A549 (cell line): ENCODE measurements at regions not wholly inside any gene's neighbourhood (a gene's known extent, or its start where the extent isn't known, plus 50 kb on each side); places are given as distances from the start of the nearest gene placed in this dataset.
"Not testable (repeated sequence)": the region's sequence is repeated elsewhere in the genome, so short reads cannot be mapped to it uniquely, and the experiment has no call there.

ENCODE experiments used
- ATAC-seq, 2 experiments: fragments of 200-7000 bp in 1 of 2; fragments of >200 bp in 1 of 2; cut with Nextera tagmentation in 1 of 2; cut with Tn5 transposase in 1 of 2; 3 replicates each; pipeline versions ENCODE4 v1.8.0 to v1.9.1; 2018 to 2020; ENCODE audit warnings: mild to moderate bottlenecking in 1 of 2, moderate library complexity in 1 of 2
- CTCF ChIA-PET: fragments of 300-600 bp; sonication (Branson Sonifier 250); formaldehyde crosslinking; extraction: SDS; loops from one replicate; lab custom pipeline; 2021; ENCODE audit warnings: antibody characterized with exemption, inconsistent platforms; lab: Yijun Ruan, JAX
- POLR2A ChIA-PET: fragments of 350-600 bp; formaldehyde crosslinking; extraction: SDS; loops from one replicate; lab custom pipeline; 2021; ENCODE audit warnings: antibody characterized with exemption, inconsistent platforms; lab: Yijun Ruan, JAX
- DNase-seq, 2 experiments: peaks; one replicate each; pipeline versions ENCODE4 v3.0.0 to v3.0.0-alpha.2; 2011 to 2016; ENCODE audit warnings: low read depth in 1 of 2, low spot score in 1 of 2
- FAIRE-seq: peaks from 2 replicates; lab custom pipeline; 2011; peaks lifted over from hg19 to GRCh38; lab: Jason Lieb, UNC
- H3K27ac ChIP-seq, 2 experiments: fragments of >200 bp; sonication (Bioruptor Twin); formaldehyde crosslinking; 3 replicates each; pipeline ENCODE4 v1.5.1; 2016 to 2017
- H3K4me1 ChIP-seq: fragments of >200 bp; sonication (Bioruptor Twin); formaldehyde crosslinking; 3 replicates; pipeline ENCODE4 v1.6.1; 2016
- H3K4me2 ChIP-seq: fragments of >200 bp; sonication (Bioruptor Twin); formaldehyde crosslinking; 3 replicates; pipeline ENCODE4 v1.6.1; 2016
- H3K4me3 ChIP-seq: fragments of >200 bp; sonication (Bioruptor Twin); formaldehyde crosslinking; 3 replicates; pipeline ENCODE4 v1.5.1; 2016
- H3K9me3 ChIP-seq: fragments of >200 bp; sonication (Bioruptor Twin); formaldehyde crosslinking; 3 replicates; pipeline ENCODE4 v1.6.1; 2016
- CEBPB ChIP-seq, 2 experiments: fragments of >200 bp in 1 of 2; sonication (Bioruptor Twin) in 1 of 2; formaldehyde crosslinking in 1 of 2; IDR thresholded peaks; 2 replicates each; pipeline ENCODE4 v1.6.1; 2012 to 2016
- CHD4 ChIP-seq: fragments of 200-600 bp; sonication (generic); IDR thresholded peaks from 2 replicates; pipeline ENCODE4 v1.6.1; 2016; ENCODE audit warnings: antibody characterized with exemption, mild to moderate bottlenecking, borderline replicate concordance
- KDM1A ChIP-seq: fragments of 200-600 bp; sonication (generic); IDR thresholded peaks from 2 replicates; pipeline ENCODE4 v1.6.1; 2016; ENCODE audit warnings: low read depth, mild to moderate bottlenecking
- WGBS: methylation state at CpG from one replicate; pipeline ENCODE4 v1.1.6; 2017; ENCODE audit errors: missing lambda C conversion rate; 5-methylcytosine and 5-hydroxymethylcytosine counted together

DNA sequence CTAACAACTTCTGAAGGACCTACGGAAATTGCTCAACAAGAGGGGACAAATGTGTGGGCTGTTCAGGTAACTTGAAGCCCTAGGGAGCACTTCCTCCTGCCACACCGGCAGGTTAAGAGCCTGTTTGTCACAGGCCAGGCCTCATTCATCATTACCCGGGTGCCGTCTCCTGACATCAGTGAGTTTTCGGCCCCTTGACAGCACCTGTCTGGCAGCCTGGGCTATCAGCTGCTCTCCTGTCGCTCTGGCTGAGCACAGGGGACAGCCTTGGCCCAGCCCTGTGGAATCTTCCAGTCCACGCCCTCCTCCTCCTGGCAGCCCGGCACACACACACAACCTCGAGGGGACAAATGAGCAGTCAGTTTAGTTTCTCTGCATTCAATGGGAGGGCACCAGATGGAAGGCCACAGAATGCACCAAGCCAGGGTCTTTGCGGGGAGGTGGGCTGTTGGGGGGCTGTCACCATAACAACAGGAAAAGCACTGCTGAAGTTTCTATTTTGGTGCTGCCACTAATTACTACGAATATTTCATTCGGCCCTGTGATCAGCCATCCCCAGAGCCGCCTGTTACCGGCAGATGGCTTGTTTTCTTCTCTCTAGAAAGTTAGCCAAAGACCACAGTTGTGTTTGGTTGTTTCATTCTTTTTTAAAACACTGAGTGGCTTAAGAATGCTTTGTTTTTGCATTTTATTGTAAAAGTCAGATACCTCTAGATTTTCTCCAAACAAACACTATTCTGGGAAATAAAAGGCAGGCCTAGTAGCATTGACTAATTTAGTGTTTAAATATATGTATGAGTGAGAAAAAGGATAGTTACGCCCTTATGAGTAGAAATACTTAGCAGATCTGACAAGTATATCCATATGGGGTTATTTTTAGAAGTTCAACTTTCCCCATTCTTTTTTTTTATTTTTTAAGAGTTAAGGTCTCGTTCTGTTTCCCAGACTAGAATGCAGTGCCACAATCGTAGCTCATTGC lies 189.9 kb upstream of the NDUFV2 start:
- Histone ChIP-seq H3K4me3 (no peak overlapping the region), H3K9me3 (no peaks in the 10 kb centered on the region), H3K4me2 (no peak overlapping the region), H3K4me1 (0 out of 3 replicates have a peak, but pooled peaks cover 5% of the 10 kb centered on the region), H3K27ac (peak overlapping the region in 1 of 2 experiments; percentile 12; a peak in 1 of 6 replicates)
- TF ChIP-seq CEBPB (IDR thresholded peaks at IDR 0.05), result no peak
- no peak for DNase-seq
- FAIRE-seq, result no peak
- WGBS, result 82% methylated on average over 17 of the region's 17 CpGs
- ChIA-PET CTCF (interaction anchor here (1.1 kb wide), 1 partner anchor 76 kb away, joined by 3 read pairs; no protein-coding TSS in a partner anchor), POLR2A (no interaction called here)
- ATAC-seq, result no peak

DNA sequence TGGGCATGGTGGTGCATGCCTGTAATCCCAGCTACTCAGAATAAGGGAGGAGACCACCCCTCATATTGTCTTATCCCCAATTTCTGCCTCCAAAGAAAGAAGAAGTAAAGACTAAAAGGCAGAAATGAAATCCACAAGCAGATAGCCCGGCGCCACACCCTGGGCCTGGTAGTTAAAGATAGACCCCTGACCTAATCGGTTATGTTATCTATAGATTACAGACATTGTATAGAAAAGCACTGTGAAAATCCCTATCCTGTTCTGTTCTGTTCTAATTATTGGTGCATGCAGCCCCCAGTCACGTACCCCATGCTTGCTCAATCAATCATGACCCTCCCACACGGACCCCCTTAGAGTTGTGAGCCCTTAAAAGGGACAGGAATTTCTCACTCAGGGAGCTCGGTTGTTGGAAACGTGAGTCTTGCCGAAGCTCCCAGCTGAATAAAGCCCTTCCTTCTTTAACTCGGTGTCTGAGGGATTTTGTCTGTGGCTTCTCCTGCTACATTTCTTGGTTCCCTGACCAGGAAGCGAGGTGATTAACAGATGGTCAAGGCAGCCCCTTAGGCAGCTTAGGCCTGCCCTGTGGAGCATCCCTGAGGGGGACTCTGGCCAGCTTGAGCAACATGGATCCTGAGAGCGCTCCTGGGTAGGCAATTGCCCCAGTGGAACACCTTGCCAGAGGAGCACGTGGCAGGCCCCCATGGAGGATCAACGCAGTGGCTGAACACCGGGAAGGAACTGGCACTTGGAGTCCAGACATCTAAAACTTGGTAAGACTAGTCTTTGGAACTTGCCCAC lies 188.7 kb upstream of the NDUFV2 start:
- FAIRE-seq, DNase-seq, H3K4me3 ChIP-seq, H3K4me1 ChIP-seq, H3K4me2 ChIP-seq, POLR2A ChIA-PET, H3K9me3 ChIP-seq, CTCF ChIA-PET, ATAC-seq, H3K27ac ChIP-seq: not testable (repeated sequence)
- 89% methylated on average over 14 of the region's 14 CpGs for WGBS

DNA sequence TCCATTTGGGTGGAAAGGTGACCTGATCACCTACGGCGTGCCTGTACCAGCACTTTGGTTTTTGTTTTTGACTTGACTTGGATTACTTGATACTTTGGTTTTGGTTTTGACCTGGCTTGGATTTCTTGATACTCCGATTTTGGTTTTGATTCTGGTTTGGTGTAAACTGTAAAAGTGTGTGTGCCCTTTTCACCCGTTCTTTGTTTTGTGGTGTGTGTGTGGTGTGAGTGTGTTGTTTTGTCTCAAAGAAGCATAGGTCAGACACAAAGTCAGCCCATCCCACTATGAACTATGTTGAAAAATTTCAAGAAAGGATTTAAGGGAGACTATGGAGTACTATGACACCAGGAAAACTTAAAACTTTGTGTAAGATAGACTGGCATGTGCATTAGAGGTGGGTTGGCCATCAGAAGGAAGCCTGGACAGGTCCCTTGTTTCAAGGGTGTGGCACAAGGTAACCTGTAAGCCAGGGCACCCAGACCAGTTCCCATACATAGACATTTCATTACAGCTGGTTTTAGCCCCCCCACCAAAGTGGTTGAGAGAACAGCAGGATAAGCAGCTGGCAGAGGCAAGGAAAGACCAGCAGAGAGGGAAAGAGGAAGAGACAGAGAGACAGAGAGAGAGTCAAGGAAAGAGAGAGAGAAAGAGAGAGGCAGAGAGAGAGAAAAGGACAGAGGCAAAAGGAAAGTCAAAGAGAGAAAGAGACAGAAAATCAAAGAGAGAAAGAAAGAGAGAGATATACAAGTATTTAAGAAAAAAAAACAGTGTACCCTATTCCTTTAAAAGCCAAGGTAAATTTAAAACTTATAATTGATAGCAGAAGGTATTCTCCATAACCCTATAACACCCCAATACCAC lies 187.9 kb upstream of the NDUFV2 start:
- H3K4me1 ChIP-seq, ATAC-seq, POLR2A ChIA-PET, H3K4me2 ChIP-seq, DNase-seq, H3K4me3 ChIP-seq, H3K9me3 ChIP-seq, FAIRE-seq, CTCF ChIA-PET: not testable (repeated sequence)
- peak overlapping the region in 1 of 2 experiments; percentile 26; a peak in 1 of 6 replicates for H3K27ac ChIP-seq
- 89% methylated on average over 4 of the region's 4 CpGs for WGBS

DNA sequence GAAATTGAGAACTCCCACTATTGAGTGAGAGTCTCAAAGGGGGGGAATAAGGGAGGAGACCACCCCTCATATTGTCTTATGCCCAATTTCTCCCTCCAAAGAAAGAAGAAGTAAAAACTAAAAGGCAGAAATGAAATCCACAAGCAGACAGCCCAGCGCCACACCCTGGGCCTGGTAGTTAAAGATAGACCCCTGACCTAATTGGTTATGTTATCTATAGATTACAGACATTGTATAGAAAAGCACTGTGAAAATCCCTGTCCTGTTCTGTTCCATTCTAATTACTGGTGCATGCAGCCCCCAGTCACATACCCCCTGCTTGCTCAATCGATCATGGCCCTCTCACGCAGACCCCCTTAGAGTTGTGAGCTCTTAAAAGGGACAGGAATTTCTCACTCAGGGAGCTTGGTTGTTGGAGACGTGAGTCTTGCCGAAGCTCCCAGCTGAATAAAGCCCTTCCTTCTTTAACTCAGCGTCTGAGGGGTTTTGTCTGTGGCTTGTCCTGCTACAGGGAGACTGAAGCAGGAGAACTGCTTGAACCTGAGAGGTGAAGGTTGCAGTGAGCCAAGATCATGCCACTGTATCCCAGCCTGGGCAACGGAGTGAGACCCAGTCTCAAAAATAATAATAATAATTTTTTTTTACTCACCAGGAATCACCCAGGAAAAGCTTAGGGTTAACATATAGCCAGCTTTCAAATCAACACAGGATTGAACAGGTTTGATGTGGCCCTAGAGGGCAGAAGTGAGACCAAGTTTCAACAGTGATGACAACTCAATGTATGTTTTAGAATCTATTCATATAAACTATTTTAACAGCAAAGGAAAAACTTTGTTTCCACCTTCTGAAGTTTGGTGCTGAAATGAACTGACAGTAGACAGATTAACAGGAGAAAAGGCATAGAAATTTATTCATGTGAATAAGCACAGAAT lies 181.4 kb upstream of the NDUFV2 start:
- not testable (repeated sequence) for H3K27ac ChIP-seq, H3K4me2 ChIP-seq, H3K9me3 ChIP-seq, FAIRE-seq, DNase-seq, ATAC-seq, H3K4me1 ChIP-seq, H3K4me3 ChIP-seq
- 78% methylated on average over 7 of the region's 7 CpGs for WGBS
- ChIA-PET POLR2A (interaction anchor here (0.6 kb wide), 1 partner anchor 120 kb away, joined by 3 read pairs; no protein-coding TSS in a partner anchor), CTCF (interaction anchor here (0.9 to 1.2 kb wide), 2 partner anchors 11 to 65 kb away, joined by 3 to 5 read pairs; no protein-coding TSS in a partner anchor)

DNA sequence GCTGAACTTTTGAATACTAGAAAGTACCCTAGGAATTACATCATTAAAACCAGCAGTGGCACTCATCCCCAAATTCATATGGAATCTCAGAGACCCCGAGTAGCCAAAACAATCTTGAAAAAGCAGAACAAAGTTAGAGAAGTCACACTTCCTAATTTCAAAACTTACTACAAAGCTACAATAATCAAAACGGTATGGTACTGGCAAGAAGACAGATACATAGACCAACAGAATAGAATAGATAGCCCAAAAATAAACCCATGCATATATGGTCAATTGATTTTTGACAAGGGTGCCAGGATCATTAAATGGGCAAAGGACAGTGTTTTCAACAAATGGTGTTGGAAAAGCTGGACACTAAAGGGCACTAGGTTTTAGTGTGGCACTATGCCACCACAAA lies 176.0 kb upstream of the NDUFV2 start:
- Histone ChIP-seq H3K4me1 (no peaks in the 10 kb centered on the region), H3K4me3 (no peak overlapping the region), H3K27ac (no peak overlapping the region), H3K4me2 (no peak overlapping the region), H3K9me3 (peaks cover 16% of the 10 kb centered on the region)
- FAIRE-seq (no peak), ATAC-seq (no peak), DNase-seq (no peak)
- ChIA-PET CTCF (no interaction called here), POLR2A (no interaction called here)
- 22% methylated on average over 2 of the region's 2 CpGs for WGBS
- TF ChIP-seq KDM1A (0 out of 2 replicates have a peak, but pooled peaks have one; percentile 47), CHD4 (no peak)
